Left ventricle myocardium superior (tissue), 1 donor: ENCODE measurements at regions not wholly inside any gene's neighbourhood (a gene's known extent, or its start where the extent isn't known, plus 50 kb on each side); places are given as distances from the start of the nearest gene placed in this dataset.

Experiments
- ATAC-seq: fragments of 200-7000 bp; cut with Tn5 transposase; one replicate; pipeline ENCODE4 v1.9.1; 2020; ENCODE audit warnings: mild to moderate bottlenecking, moderate library complexity
- DNase-seq: peaks from one replicate; pipeline ENCODE4 v3.0.0-alpha.2; 2020
- intact Hi-C: fragments of 100-400 bp; cut with micrococcal nuclease; formaldehyde crosslinking; loops from one replicate; pipeline ENCODE4 v1.11.0; 2022
- donor health status: DM: no; HTN: yes; CAD: no; lungs with severe emphysema.

GRCh38 chr13:80437231-80437630 is 96.3 kb upstream of the SPRY2 start:
- intact Hi-C loops, result no loop called here

GRCh38 chr13:80436571-80437169 is 95.7 kb upstream of the SPRY2 start:
- intact Hi-C loops, result no loop called here
- ATAC-seq (peak; percentile 96), DNase-seq (no peak)

More at GRCh38 chr13:80437231-80437630, 96.3 kb upstream of the SPRY2 start:
- peak; percentile 5 for ATAC-seq
- no peak for DNase-seq

GRCh38 chr13:80430561-80430960 is 89.6 kb upstream of the SPRY2 start:
- DNase-seq, result no peak
- ATAC-seq, result no peak
- intact Hi-C loops, result no loop called here

GRCh38 chr13:80428349-80429096 is 87.6 kb upstream of the SPRY2 start:
- no peak for DNase-seq
- no peak for ATAC-seq
- intact Hi-C loops, result no loop called here

- no peak for ATAC-seq
- intact Hi-C loops, result no loop called here
Measured at GRCh38 chr13:80419416-80419815, 78.5 kb upstream of the SPRY2 start.

GRCh38 chr13:80413611-80414010 is 72.7 kb upstream of the SPRY2 start:
- ATAC-seq (no peak), DNase-seq (no peak)
- intact Hi-C loops, result no loop called here

More at GRCh38 chr13:80419416-80419815, 78.5 kb upstream of the SPRY2 start:
- DNase-seq, result no peak

GRCh38 chr13:80408270-80408669 is 67.3 kb upstream of the SPRY2 start:
- no peak for DNase-seq
- no peak for ATAC-seq
- intact Hi-C loops, result no loop called here

GRCh38 chr13:80400865-80401426 is 60.0 kb upstream of the SPRY2 start:
- intact Hi-C loops, result no loop called here
- ATAC-seq (no peak), DNase-seq (no peak)

GRCh38 chr13:80400164-80400864 is 59.4 kb upstream of the SPRY2 start:
- no peak for ATAC-seq
- DNase-seq, result no peak
- intact Hi-C loops, result no loop called here

- DNase-seq, result no peak
Measured at GRCh38 chr13:80399340-80400163, 58.6 kb upstream of the SPRY2 start.

More at GRCh38 chr13:80399340-80400163, 58.6 kb upstream of the SPRY2 start:
- intact Hi-C loops, result no loop called here
- ATAC-seq, result peak; percentile 35
